Karpas-422 (cell line): ENCODE measurements at regions not wholly inside any gene's neighbourhood (a gene's known extent, or its start where the extent isn't known, plus 50 kb on each side); places are given as distances from the start of the nearest gene placed in this dataset.

Experiments used
- DNase-seq: peaks from one replicate; pipeline ENCODE4 v3.0.0-alpha.2; 2015
- H2AFZ ChIP-seq: fragments of 200-600 bp; sonication (generic); 2 replicates; pipeline ENCODE4 v1.6.1; 2014; ENCODE audit warnings: antibody characterized with exemption, low read length, mixed read lengths
- H3K27ac ChIP-seq: fragments of 200-600 bp; sonication (generic); 2 replicates; pipeline ENCODE4 v1.5.1; 2014; ENCODE audit warnings: mild to moderate bottlenecking, low read length, moderate library complexity
- H3K27me3 ChIP-seq: fragments of 200-600 bp; sonication (generic); 2 replicates; pipeline ENCODE4 v1.6.1; 2014; ENCODE audit warnings: low read length, mixed read lengths
- H3K36me3 ChIP-seq: fragments of 200-600 bp; sonication (generic); 2 replicates; pipeline ENCODE4 v1.6.1; 2014; ENCODE audit warnings: low read length, mixed read lengths; ENCODE audit not compliant: insufficient read depth
- H3K4me1 ChIP-seq: fragments of 200-600 bp; sonication (generic); 2 replicates; pipeline ENCODE4 v1.6.1; 2014; ENCODE audit warnings: mild to moderate bottlenecking, low read length, mixed read lengths
- H3K4me2 ChIP-seq: fragments of 200-600 bp; sonication (generic); 2 replicates; pipeline ENCODE4 v1.6.1; 2014; ENCODE audit warnings: low read length, low read depth, mild to moderate bottlenecking; ENCODE audit not compliant: poor library complexity, severe bottlenecking
- H3K4me3 ChIP-seq: fragments of 200-600 bp; sonication (generic); 2 replicates; pipeline ENCODE4 v1.5.1; 2014; ENCODE audit warnings: mild to moderate bottlenecking, antibody characterized with exemption, low read length, mixed read lengths
- H3K79me2 ChIP-seq: fragments of 200-600 bp; sonication (generic); 2 replicates; pipeline ENCODE4 v1.6.1; 2014; ENCODE audit warnings: mild to moderate bottlenecking, low read length, mixed read lengths
- H3K9ac ChIP-seq: fragments of 200-600 bp; sonication (generic); 2 replicates; pipeline ENCODE4 v1.6.0; 2014; ENCODE audit warnings: low read length
- H3K9me2 ChIP-seq: fragments of 200-600 bp; sonication (generic), shearing (Covaris generic); replicated peaks from 2 replicates; pipeline ENCODE4 v1.6.0; 2014; ENCODE audit warnings: mild to moderate bottlenecking, low read length, moderate library complexity; ENCODE audit not compliant: insufficient read depth
- H3K9me3 ChIP-seq: fragments of 300-700, 200-600 bp; sonication (generic); 2 replicates; pipeline ENCODE4 v1.6.1; 2014; ENCODE audit warnings: low read length, mixed read lengths
- H4K20me1 ChIP-seq: fragments of 200-600 bp; sonication (generic); 2 replicates; pipeline ENCODE4 v1.6.1; 2014; ENCODE audit warnings: mild to moderate bottlenecking, antibody characterized with exemption, low read length, low read depth; ENCODE audit not compliant: insufficient read depth

DNA sequence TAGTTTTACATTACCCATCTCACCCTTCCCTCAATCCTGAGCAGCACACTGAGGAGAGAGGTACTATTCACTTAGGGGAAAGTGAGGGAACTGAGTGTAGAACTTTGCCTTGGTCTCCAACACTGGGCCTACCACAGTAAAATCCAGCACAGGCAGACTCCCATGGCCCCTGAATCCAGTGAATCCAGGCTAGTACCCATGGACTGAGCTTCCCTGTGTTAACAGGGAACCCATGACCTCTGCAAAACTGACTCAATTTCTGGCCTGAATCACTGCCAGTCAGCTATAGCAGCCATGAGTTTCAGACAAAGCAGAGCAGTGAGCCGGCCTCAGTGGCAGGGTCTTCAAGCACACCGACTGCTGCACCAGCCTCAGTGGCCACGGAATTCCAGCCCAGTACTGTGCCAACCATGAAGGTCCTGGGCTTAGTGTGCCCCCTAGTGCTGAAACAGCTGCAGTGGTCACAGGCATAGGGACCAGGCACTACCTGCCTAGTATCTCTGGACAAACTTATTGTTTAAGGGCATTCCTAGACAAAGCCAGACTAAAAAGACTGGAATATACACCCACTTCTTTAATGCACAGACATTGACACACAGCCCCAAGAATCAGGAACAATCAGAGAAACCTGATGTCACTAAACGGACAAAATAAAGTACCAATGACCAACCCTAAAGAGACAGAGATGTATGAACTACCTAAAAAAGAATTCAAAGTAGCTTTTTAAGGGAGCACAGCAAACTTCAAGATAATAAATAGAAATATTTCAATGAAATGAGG lies 127.4 kb upstream of the RPL34 start:
- H3K79me2 ChIP-seq: no peaks in the 10 kb centered on the region
- peak; percentile 52 for DNase-seq

DNA sequence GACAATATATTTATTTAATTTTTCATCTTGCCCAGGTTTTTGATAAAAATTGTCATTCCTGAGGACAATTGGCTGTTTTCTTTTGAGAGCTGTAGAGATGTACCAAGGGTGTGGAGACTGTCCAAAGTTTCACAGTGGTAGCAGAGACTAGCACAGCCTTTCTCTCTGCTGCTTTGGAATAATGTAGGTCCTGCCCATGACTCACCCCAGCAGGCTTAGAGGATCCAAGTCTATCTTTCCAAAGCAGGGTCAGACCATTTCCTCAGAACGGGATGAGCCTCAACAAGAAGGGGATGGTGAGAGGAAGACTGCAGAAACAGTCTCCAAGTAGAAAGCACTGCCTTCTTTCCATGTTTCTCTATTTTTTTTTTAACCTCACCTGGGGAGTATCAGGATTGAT lies 131.5 kb upstream of the RPL34 start:
- H4K20me1 ChIP-seq: no peaks in the 10 kb centered on the region
- no peaks in the 10 kb centered on the region for H3K36me3 ChIP-seq
- no peaks in the 10 kb centered on the region for H3K9me2 ChIP-seq
- no peaks in the 10 kb centered on the region for H3K79me2 ChIP-seq
- no peak overlapping the region for H3K9ac ChIP-seq
- no peak overlapping the region for H3K4me2 ChIP-seq
- peaks cover 7% of the 10 kb centered on the region for H3K9me3 ChIP-seq
- no peaks in the 10 kb centered on the region for H3K27me3 ChIP-seq
- no peaks in the 10 kb centered on the region for H3K4me1 ChIP-seq
- no peak overlapping the region for H3K4me3 ChIP-seq
- no peak overlapping the region for H3K27ac ChIP-seq
- DNase-seq: no peak
- no peak overlapping the region for H2AFZ ChIP-seq

More for the DNA sequence above, 127.4 kb upstream of the RPL34 start:
- H3K27ac ChIP-seq: no peak overlapping the region
- H3K4me1 ChIP-seq: no peaks in the 10 kb centered on the region
- no peaks in the 10 kb centered on the region for H3K36me3 ChIP-seq
- H3K4me3 ChIP-seq: no peak overlapping the region
- H2AFZ ChIP-seq: no peak overlapping the region
- no peak overlapping the region for H3K9ac ChIP-seq
- H3K4me2 ChIP-seq: no peak overlapping the region
- 0 out of 2 replicates have a peak, but pooled peaks cover 7% of the 10 kb centered on the region for H3K9me2 ChIP-seq
- no peaks in the 10 kb centered on the region for H3K27me3 ChIP-seq
- peaks cover 9% of the 10 kb centered on the region for H3K9me3 ChIP-seq
- no peaks in the 10 kb centered on the region for H4K20me1 ChIP-seq

DNA sequence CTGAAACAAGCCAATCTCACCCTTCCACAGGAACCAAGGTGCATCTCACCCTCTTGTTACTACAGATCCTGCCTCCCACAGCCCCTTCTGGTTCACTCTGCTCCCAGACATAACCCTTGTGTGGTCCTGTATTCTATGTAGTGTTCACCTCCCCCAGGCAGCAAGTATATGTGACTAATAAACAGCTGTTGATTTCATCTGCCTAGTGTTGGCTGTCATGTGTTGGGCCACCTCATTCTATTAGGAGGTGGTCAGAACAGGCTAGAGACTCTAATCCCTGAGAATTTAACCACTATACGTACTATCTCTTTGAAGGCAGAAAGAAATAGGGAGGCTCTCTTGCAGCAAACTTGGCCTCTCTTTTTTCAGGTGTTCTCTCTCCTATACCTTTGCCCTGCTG lies 134.3 kb upstream of the RPL34 start:
- Histone ChIP-seq H3K36me3 (no peaks in the 10 kb centered on the region), H4K20me1 (no peaks in the 10 kb centered on the region), H3K79me2 (no peaks in the 10 kb centered on the region), H3K9ac (no peak overlapping the region), H3K4me3 (no peak overlapping the region), H3K4me1 (no peaks in the 10 kb centered on the region), H3K9me2 (no peaks in the 10 kb centered on the region), H2AFZ (no peak overlapping the region), H3K27me3 (no peaks in the 10 kb centered on the region), H3K27ac (no peak overlapping the region), H3K9me3 (no peaks in the 10 kb centered on the region), H3K4me2 (no peak overlapping the region)
- no peak for DNase-seq

DNA sequence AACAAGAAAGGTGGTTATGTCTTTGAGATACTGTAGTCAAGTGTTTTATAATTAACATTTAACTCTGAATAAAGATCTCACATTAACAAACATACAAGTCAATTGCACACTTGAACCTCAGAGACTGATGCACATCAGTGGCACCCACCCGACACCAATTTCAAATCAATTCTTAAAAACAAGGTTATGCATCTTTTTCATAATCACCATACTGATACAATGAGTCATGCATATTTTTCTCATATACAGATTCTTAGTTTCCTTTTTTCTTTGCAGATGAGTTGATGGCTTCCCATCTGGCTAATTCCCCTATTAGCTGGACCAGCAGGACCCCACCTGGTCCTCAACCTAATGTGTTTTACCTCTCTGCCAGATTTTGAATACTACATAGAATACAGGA lies 136.2 kb upstream of the RPL34 start:
- H4K20me1 ChIP-seq: no peaks in the 10 kb centered on the region
- no peak overlapping the region for H3K9ac ChIP-seq
- H3K4me2 ChIP-seq: no peak overlapping the region
- H3K27ac ChIP-seq: no peak overlapping the region
- no peaks in the 10 kb centered on the region for H3K4me1 ChIP-seq
- no peaks in the 10 kb centered on the region for H3K9me2 ChIP-seq
- no peaks in the 10 kb centered on the region for H3K9me3 ChIP-seq
- no peaks in the 10 kb centered on the region for H3K79me2 ChIP-seq
- H3K27me3 ChIP-seq: no peaks in the 10 kb centered on the region
- H3K4me3 ChIP-seq: no peak overlapping the region
- no peak for DNase-seq
- no peaks in the 10 kb centered on the region for H3K36me3 ChIP-seq
- H2AFZ ChIP-seq: no peak overlapping the region

DNA sequence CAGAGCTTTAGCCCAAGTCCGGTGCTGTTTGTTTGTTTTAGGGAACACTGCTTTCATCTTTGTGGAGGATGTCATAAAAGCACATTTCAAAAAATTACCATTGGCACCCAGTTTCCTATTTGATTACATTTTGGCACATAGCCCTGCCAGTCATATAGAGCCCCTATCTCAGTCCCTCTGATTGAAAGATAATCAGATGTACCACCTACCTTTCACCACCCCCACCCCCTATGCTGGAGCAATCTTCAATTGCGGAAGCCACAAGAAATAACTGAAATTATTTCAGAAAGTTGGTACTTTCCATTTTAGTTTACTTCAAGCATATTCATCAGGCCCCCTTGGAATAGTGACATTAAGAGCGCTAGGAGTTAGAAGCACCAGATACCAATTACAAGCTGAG lies 136.7 kb upstream of the RPL34 start:
- Histone ChIP-seq H3K4me2 (no peak overlapping the region), H3K36me3 (no peaks in the 10 kb centered on the region), H3K4me1 (no peaks in the 10 kb centered on the region), H4K20me1 (no peaks in the 10 kb centered on the region), H3K9ac (no peak overlapping the region), H3K79me2 (no peaks in the 10 kb centered on the region), H2AFZ (no peak overlapping the region), H3K27ac (no peak overlapping the region), H3K9me3 (no peaks in the 10 kb centered on the region), H3K27me3 (no peaks in the 10 kb centered on the region), H3K9me2 (no peaks in the 10 kb centered on the region), H3K4me3 (no peak overlapping the region)
- no peak for DNase-seq

DNA sequence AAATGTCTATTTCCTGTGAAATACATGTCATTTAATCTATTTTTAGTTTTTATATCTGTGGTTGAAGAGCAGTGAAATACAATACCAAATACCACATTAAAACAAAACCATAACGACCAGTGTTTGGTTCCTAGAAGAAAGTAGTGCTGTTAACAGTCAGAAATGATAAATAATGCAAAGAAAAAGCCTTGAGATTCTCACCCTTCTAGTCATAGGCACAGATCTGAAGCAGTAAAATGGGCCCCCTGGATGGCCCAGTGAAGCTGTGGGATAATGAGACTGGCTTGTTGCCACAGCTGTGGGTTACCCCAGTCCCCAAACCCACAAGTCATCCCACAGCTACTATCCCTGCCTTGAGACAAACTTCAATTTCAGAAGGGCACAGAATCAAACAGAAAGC lies 137.3 kb upstream of the RPL34 start:
- DNase-seq: no peak
- Histone ChIP-seq H3K4me3 (no peak overlapping the region), H3K36me3 (no peaks in the 10 kb centered on the region)

DNA sequence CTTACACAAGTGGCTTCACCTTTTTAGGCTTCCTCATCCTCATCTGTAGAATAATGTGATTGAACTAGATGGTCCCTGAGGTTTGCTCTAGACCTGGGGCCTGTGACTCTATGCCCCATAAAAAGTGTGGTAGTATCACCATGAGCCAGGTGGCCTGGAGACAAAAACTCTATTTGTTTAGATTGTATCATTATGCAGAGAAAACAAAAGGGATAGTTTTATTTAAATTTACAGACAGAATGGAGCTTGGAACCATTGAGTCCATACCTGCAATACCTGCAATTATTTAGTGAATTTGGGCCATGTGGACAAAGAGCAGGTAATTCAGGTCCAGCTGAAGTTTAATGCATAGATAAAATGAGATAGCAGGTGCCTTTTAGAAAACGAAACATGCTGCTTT lies 139.5 kb upstream of the RPL34 start:
- no peak overlapping the region for H3K27ac ChIP-seq
- H3K27me3 ChIP-seq: no peaks in the 10 kb centered on the region
- no peak overlapping the region for H3K4me2 ChIP-seq
- no peaks in the 10 kb centered on the region for H3K4me1 ChIP-seq
- no peaks in the 10 kb centered on the region for H3K9me3 ChIP-seq
- H2AFZ ChIP-seq: no peak overlapping the region
- no peaks in the 10 kb centered on the region for H4K20me1 ChIP-seq
- H3K9ac ChIP-seq: no peak overlapping the region
- H3K36me3 ChIP-seq: no peaks in the 10 kb centered on the region
- no peak for DNase-seq
- H3K79me2 ChIP-seq: no peaks in the 10 kb centered on the region
- no peaks in the 10 kb centered on the region for H3K9me2 ChIP-seq
- no peak overlapping the region for H3K4me3 ChIP-seq

More for the DNA sequence above, 137.3 kb upstream of the RPL34 start:
- H4K20me1 ChIP-seq: no peaks in the 10 kb centered on the region
- H3K9me2 ChIP-seq: no peaks in the 10 kb centered on the region
- H3K27ac ChIP-seq: no peak overlapping the region
- H3K9ac ChIP-seq: no peak overlapping the region
- no peaks in the 10 kb centered on the region for H3K79me2 ChIP-seq
- H3K27me3 ChIP-seq: no peaks in the 10 kb centered on the region
- H3K4me2 ChIP-seq: no peak overlapping the region
- H3K9me3 ChIP-seq: no peaks in the 10 kb centered on the region
- no peaks in the 10 kb centered on the region for H3K4me1 ChIP-seq
- H2AFZ ChIP-seq: no peak overlapping the region

DNA sequence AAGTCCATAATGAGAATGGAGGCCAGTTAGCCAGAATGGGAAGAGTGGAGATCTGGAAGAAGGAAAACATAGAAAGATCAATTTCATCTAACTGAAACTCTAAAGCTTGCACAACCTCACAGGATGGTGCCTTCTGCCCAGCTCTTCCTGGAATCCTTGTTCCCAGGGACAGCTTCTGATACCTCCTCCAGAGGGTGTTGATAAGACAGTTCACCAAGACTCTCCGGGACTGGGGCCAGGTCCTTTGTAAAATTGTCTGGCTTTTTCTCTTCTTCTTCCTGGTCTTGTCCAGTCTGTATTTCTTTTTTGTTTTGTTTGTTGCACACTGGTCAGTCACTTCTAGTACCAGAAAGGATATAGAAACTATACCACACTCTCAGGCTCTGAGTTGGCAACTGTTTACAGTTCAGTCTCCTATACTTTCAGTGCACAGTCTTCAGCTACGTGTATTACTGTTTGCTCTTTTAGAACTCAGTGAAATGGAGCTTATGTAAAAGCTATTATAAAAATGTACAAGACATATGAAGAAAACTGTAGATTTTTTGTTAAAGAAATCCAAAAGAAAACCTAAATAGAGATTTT lies 142.8 kb upstream of the RPL34 start:
- Histone ChIP-seq H3K27ac (no peak overlapping the region), H2AFZ (no peak overlapping the region), H3K4me3 (no peak overlapping the region), H3K4me1 (no peaks in the 10 kb centered on the region), H3K9me2 (no peaks in the 10 kb centered on the region), H3K9ac (no peak overlapping the region), H3K79me2 (no peaks in the 10 kb centered on the region), H3K36me3 (no peaks in the 10 kb centered on the region), H3K27me3 (no peaks in the 10 kb centered on the region), H3K4me2 (no peak overlapping the region), H4K20me1 (no peaks in the 10 kb centered on the region), H3K9me3 (no peaks in the 10 kb centered on the region)
- DNase-seq: no peak
